GM23338 (cell line): ENCODE measurements at regions not wholly inside any gene's neighbourhood (a gene's known extent, or its start where the extent isn't known, plus 50 kb on each side); places are given as distances from the start of the nearest gene placed in this dataset.

Experiments
- ATAC-seq: fragments of 200-7000 bp; cut with Tn5 transposase; 3 replicates; pipeline ENCODE4 v1.9.1; 2020
- DNase-seq: peaks from one replicate; pipeline ENCODE4 v3.0.0-alpha.2; 2015; ENCODE audit warnings: low spot score
- H2AFZ ChIP-seq: fragments of 200-600 bp; sonication (generic); 2 replicates; pipeline ENCODE4 v1.8.0; 2016; ENCODE audit warnings: antibody characterized with exemption, mild to moderate bottlenecking, moderate library complexity
- H3F3A ChIP-seq: fragments of 200-600 bp; sonication (generic); replicated peaks from 2 replicates; pipeline ENCODE4 v1.8.0; 2017; ENCODE audit warnings: antibody characterized with exemption, mixed run types, low read depth
- H3K27ac ChIP-seq: fragments of 200-600 bp; sonication (generic); 2 replicates; pipeline ENCODE4 v1.6.1; 2016; ENCODE audit warnings: low read depth
- H3K27me3 ChIP-seq: fragments of 200-600 bp; sonication (generic); 2 replicates; pipeline ENCODE4 v1.8.0; 2016; ENCODE audit warnings: mild to moderate bottlenecking, mixed run types, moderate library complexity; ENCODE audit not compliant: insufficient read depth
- H3K36me3 ChIP-seq: fragments of 200-600 bp; sonication (generic); 2 replicates; pipeline ENCODE4 v1.8.0; 2016; ENCODE audit warnings: mild to moderate bottlenecking; ENCODE audit not compliant: insufficient read depth
- H3K4me1 ChIP-seq: fragments of 200-600 bp; sonication (generic); 2 replicates; pipeline ENCODE4 v1.8.0; 2016; ENCODE audit warnings: mild to moderate bottlenecking, moderate library complexity; ENCODE audit not compliant: insufficient read depth
- H3K4me2 ChIP-seq: fragments of 200-600 bp; sonication (generic); 2 replicates; pipeline ENCODE4 v1.7.1; 2017; ENCODE audit warnings: mixed run types
- H3K4me3 ChIP-seq: fragments of 200-600 bp; sonication (generic); 2 replicates; pipeline ENCODE4 v1.6.1; 2016; ENCODE audit warnings: mixed run types
- H3K79me2 ChIP-seq: fragments of 200-600 bp; sonication (generic); replicated peaks from 2 replicates; pipeline ENCODE4 v1.8.0; 2017; ENCODE audit warnings: mild to moderate bottlenecking; ENCODE audit not compliant: insufficient read depth
- H3K9me2 ChIP-seq: fragments of 200-600 bp; sonication (generic); 2 replicates; pipeline ENCODE4 v1.8.0; 2017; ENCODE audit not compliant: insufficient read depth
- H4K20me1 ChIP-seq: fragments of 200-600 bp; sonication (generic); replicated peaks from 2 replicates; pipeline ENCODE4 v1.8.0; 2017; ENCODE audit warnings: mild to moderate bottlenecking; ENCODE audit not compliant: insufficient read depth
- H3K27ac Mint-ChIP-seq: 2 replicates; pipeline ENCODE4 v1.8.0; 2020; ENCODE audit warnings: inconsistent platforms, mild to moderate bottlenecking, moderate library complexity, mixed read lengths
- H3K27me3 Mint-ChIP-seq: 3 replicates; pipeline ENCODE4 v1.8.0; 2022; ENCODE audit warnings: low read depth, mild to moderate bottlenecking, moderate library complexity, mixed read lengths, inconsistent platforms; ENCODE audit not compliant: insufficient read depth, poor library complexity
- H3K36me3 Mint-ChIP-seq: 3 replicates; pipeline ENCODE4 v1.8.0; 2021; ENCODE audit warnings: low read depth, mild to moderate bottlenecking, inconsistent platforms, moderate library complexity, mixed read lengths
- H3K4me1 Mint-ChIP-seq: 3 replicates; pipeline ENCODE4 v1.8.0; 2020; ENCODE audit warnings: mild to moderate bottlenecking, inconsistent platforms, mixed read lengths
- H3K4me3 Mint-ChIP-seq: 3 replicates; pipeline ENCODE4 v1.8.0; 2021; ENCODE audit warnings: moderate library complexity, mild to moderate bottlenecking, inconsistent platforms, mixed read lengths
- H3K9me3 Mint-ChIP-seq: 3 replicates; pipeline ENCODE4 v1.8.0; 2020; ENCODE audit warnings: moderate library complexity, mild to moderate bottlenecking, inconsistent platforms, mixed read lengths
- CREB1 ChIP-seq: fragments of 250-450 bp; sonication (Bioruptor Pico); IDR thresholded peaks from 2 replicates; pipeline ENCODE4 v1.5.0; 2020; ENCODE audit warnings: low read depth, mild to moderate bottlenecking, moderate library complexity
- ETS1 ChIP-seq: IDR thresholded peaks from 2 replicates; pipeline ENCODE4 v1.6.1; 2016; ENCODE audit warnings: antibody characterized with exemption
- EZH2phosphoT487 ChIP-seq: fragments of 200-600 bp; sonication (generic); IDR thresholded peaks from one replicate; pipeline ENCODE4 v1.8.1; 2018; ENCODE audit warnings: antibody characterized with exemption; ENCODE audit not compliant: unreplicated experiment
- NANOG ChIP-seq: IDR thresholded peaks from 2 replicates; pipeline ENCODE4 v1.6.1; 2016; ENCODE audit warnings: antibody characterized with exemption, borderline replicate concordance
- POLR2AphosphoS5 ChIP-seq: IDR thresholded peaks from 2 replicates; pipeline ENCODE4 v1.6.1; 2016; ENCODE audit warnings: antibody characterized with exemption, low read depth
- STAT1 ChIP-seq: IDR thresholded peaks from one replicate; pipeline ENCODE4 v1.6.1; 2016; ENCODE audit warnings: antibody characterized with exemption; ENCODE audit not compliant: unreplicated experiment
- ZNF114 ChIP-seq: fragments of 250-450 bp; sonication (Bioruptor Pico); IDR thresholded peaks from 2 replicates; pipeline ENCODE4 v1.5.0; 2020; ENCODE audit warnings: mild to moderate bottlenecking, moderate library complexity
- ZNF331 ChIP-seq: fragments of 250-450 bp; sonication (Bioruptor Pico); IDR thresholded peaks from 2 replicates; pipeline ENCODE4 v1.5.0; 2020; ENCODE audit warnings: low read depth, mild to moderate bottlenecking, moderate library complexity
- ZNF462 ChIP-seq: fragments of 250-450 bp; sonication (Bioruptor Pico); IDR thresholded peaks from 2 replicates; pipeline ENCODE4 v1.5.0; 2020; ENCODE audit warnings: mild to moderate bottlenecking, moderate library complexity

GRCh38 chr6:147757291-147757690 is 248.8 kb downstream of the SAMD5 start (continued):
- TF ChIP-seq ZNF462 (CRISPR knock-in tag) (no peak), ZNF114 (CRISPR knock-in tag) (no peak)

GRCh38 chr6:147758303-147758702 is 249.8 kb downstream of the SAMD5 start:
- Mint-ChIP-seq H3K4me1 (no peaks in the 10 kb centered on the region), H3K36me3 (no peaks in the 10 kb centered on the region), H3K27ac (no peak overlapping the region), H3K4me3 (no peak overlapping the region), H3K9me3 (no peaks in the 10 kb centered on the region), H3K27me3 (peaks cover 1% of the 10 kb centered on the region)
- no peak for TF ChIP-seq STAT1
- TF ChIP-seq CREB1 (CRISPR knock-in tag), result no peak
- TF ChIP-seq NANOG, result no peak
- no peak for TF ChIP-seq ZNF114 (CRISPR knock-in tag)
- TF ChIP-seq ZNF331, result no peak
- no peak for TF ChIP-seq POLR2AphosphoS5
- no peak for TF ChIP-seq EZH2phosphoT487
- no peak for TF ChIP-seq ETS1
- no peaks in the 10 kb centered on the region for H3K36me3 ChIP-seq
- no peaks in the 10 kb centered on the region for H4K20me1 ChIP-seq
- H3K4me2 ChIP-seq, result no peak overlapping the region
- H3K27me3 ChIP-seq, result no peaks in the 10 kb centered on the region
- H3K79me2 ChIP-seq, result no peaks in the 10 kb centered on the region
- ATAC-seq, result no peak
- no peak overlapping the region for H3K27ac ChIP-seq
- no peak overlapping the region for H3K4me3 ChIP-seq
- no peaks in the 10 kb centered on the region for H3F3A ChIP-seq
- 0 out of 2 replicates have a peak, but pooled peaks cover 3% of the 10 kb centered on the region for H3K9me2 ChIP-seq
- 0 out of 2 replicates have a peak overlapping the region, but pooled peaks have one; percentile 33 for H2AFZ ChIP-seq
- H3K4me1 ChIP-seq, result no peaks in the 10 kb centered on the region
- DNase-seq, result no peak
